T-helper 2 cell treated with Interferon-gamma antibody and Interleukin-4, amounts not matched to agents 5 μg/mL and 100 μg/mL, for 36 hours (primary cell): ENCODE measurements at regions not wholly inside any gene's neighbourhood (a gene's known extent, or its start where the extent isn't known, plus 50 kb on each side); places are given as distances from the start of the nearest gene placed in this dataset.

Source experiments
- DNase-seq: peaks from one replicate; pipeline ENCODE4 v3.0.0; 2021; ENCODE audit warnings: low spot score
- H3K27ac Mint-ChIP-seq: one replicate; pipeline ENCODE4 v1.8.0; 2021; ENCODE audit warnings: mild to moderate bottlenecking, mixed read lengths
- H3K27me3 Mint-ChIP-seq: one replicate; pipeline ENCODE4 v1.8.0; 2021; ENCODE audit warnings: low read depth, mixed read lengths
- H3K36me3 Mint-ChIP-seq: one replicate; pipeline ENCODE4 v1.8.0; 2021; ENCODE audit warnings: low read depth, mixed read lengths
- H3K4me1 Mint-ChIP-seq: one replicate; pipeline ENCODE4 v1.8.0; 2021; ENCODE audit warnings: low read depth, mixed read lengths
- H3K4me3 Mint-ChIP-seq: one replicate; pipeline ENCODE4 v1.8.0; 2022; ENCODE audit warnings: mild to moderate bottlenecking, moderate library complexity, mixed read lengths
- H3K9me3 Mint-ChIP-seq: one replicate; pipeline ENCODE4 v1.8.0; 2021; ENCODE audit warnings: mixed read lengths

- Mint-ChIP-seq H3K36me3 (no peaks in the 10 kb centered on the region), H3K27ac (no peak overlapping the region), H3K4me1 (no peaks in the 10 kb centered on the region), H3K27me3 (no peaks in the 10 kb centered on the region), H3K9me3 (no peaks in the 10 kb centered on the region), H3K4me3 (no peak overlapping the region)
- DNase-seq: no peak
These were observed 500.5 kb downstream of the BUD13 start for GRCh38 chr11:116272181-116272789.

- Mint-ChIP-seq H3K36me3 (no peaks in the 10 kb centered on the region), H3K27ac (no peak overlapping the region), H3K9me3 (no peaks in the 10 kb centered on the region), H3K4me3 (no peak overlapping the region), H3K4me1 (no peaks in the 10 kb centered on the region), H3K27me3 (no peaks in the 10 kb centered on the region)
- no peak for DNase-seq
These were observed 501.3 kb downstream of the BUD13 start for GRCh38 chr11:116271479-116271878.

- no peaks in the 10 kb centered on the region for H3K9me3 Mint-ChIP-seq
These were observed 505.6 kb downstream of the BUD13 start for GRCh38 chr11:116267146-116267545.

GRCh38 chr11:116263770-116264169, 509.0 kb downstream of the BUD13 start:
- Mint-ChIP-seq H3K9me3 (no peaks in the 10 kb centered on the region), H3K4me1 (no peaks in the 10 kb centered on the region), H3K27ac (no peak overlapping the region)

More at GRCh38 chr11:116267146-116267545, 505.6 kb downstream of the BUD13 start:
- Mint-ChIP-seq H3K27ac (no peak overlapping the region), H3K36me3 (no peaks in the 10 kb centered on the region), H3K4me3 (no peak overlapping the region), H3K27me3 (no peaks in the 10 kb centered on the region), H3K4me1 (no peaks in the 10 kb centered on the region)
- no peak for DNase-seq

GRCh38 chr11:116263019-116263418, 509.8 kb downstream of the BUD13 start:
- no peak for DNase-seq
- no peaks in the 10 kb centered on the region for H3K36me3 Mint-ChIP-seq
- no peaks in the 10 kb centered on the region for H3K27me3 Mint-ChIP-seq
- no peak overlapping the region for H3K27ac Mint-ChIP-seq
- H3K4me3 Mint-ChIP-seq: no peak overlapping the region
- no peaks in the 10 kb centered on the region for H3K9me3 Mint-ChIP-seq
- no peaks in the 10 kb centered on the region for H3K4me1 Mint-ChIP-seq

More at GRCh38 chr11:116263770-116264169, 509.0 kb downstream of the BUD13 start:
- H3K27me3 Mint-ChIP-seq: no peaks in the 10 kb centered on the region
- DNase-seq: no peak
- no peak overlapping the region for H3K4me3 Mint-ChIP-seq
- no peaks in the 10 kb centered on the region for H3K36me3 Mint-ChIP-seq

- Mint-ChIP-seq H3K36me3 (no peaks in the 10 kb centered on the region), H3K4me3 (no peak overlapping the region), H3K9me3 (no peaks in the 10 kb centered on the region), H3K27me3 (no peaks in the 10 kb centered on the region), H3K4me1 (no peaks in the 10 kb centered on the region), H3K27ac (no peak overlapping the region)
- no peak for DNase-seq
These were observed 510.4 kb downstream of the BUD13 start for GRCh38 chr11:116262370-116262769.

GRCh38 chr11:116261606-116262005, 511.2 kb downstream of the BUD13 start:
- no peak overlapping the region for H3K4me3 Mint-ChIP-seq
- no peaks in the 10 kb centered on the region for H3K27me3 Mint-ChIP-seq
- no peak for DNase-seq
- H3K27ac Mint-ChIP-seq: no peak overlapping the region
- H3K9me3 Mint-ChIP-seq: no peaks in the 10 kb centered on the region
- H3K4me1 Mint-ChIP-seq: no peaks in the 10 kb centered on the region
- H3K36me3 Mint-ChIP-seq: no peaks in the 10 kb centered on the region

- Mint-ChIP-seq H3K9me3 (no peaks in the 10 kb centered on the region), H3K27ac (no peak overlapping the region), H3K36me3 (no peaks in the 10 kb centered on the region), H3K27me3 (no peaks in the 10 kb centered on the region), H3K4me3 (no peak overlapping the region), H3K4me1 (no peaks in the 10 kb centered on the region)
- DNase-seq: no peak
These were observed 514.0 kb downstream of the BUD13 start for GRCh38 chr11:116258821-116259220.

GRCh38 chr11:116257883-116258282, 514.9 kb downstream of the BUD13 start:
- Mint-ChIP-seq H3K36me3 (no peaks in the 10 kb centered on the region), H3K4me3 (no peak overlapping the region), H3K9me3 (no peaks in the 10 kb centered on the region), H3K27ac (no peak overlapping the region), H3K27me3 (no peaks in the 10 kb centered on the region), H3K4me1 (no peaks in the 10 kb centered on the region)
- no peak for DNase-seq

GRCh38 chr11:116257092-116257491, 515.7 kb downstream of the BUD13 start:
- Mint-ChIP-seq H3K27me3 (no peaks in the 10 kb centered on the region), H3K4me1 (no peaks in the 10 kb centered on the region), H3K36me3 (no peaks in the 10 kb centered on the region), H3K4me3 (no peak overlapping the region), H3K9me3 (no peaks in the 10 kb centered on the region), H3K27ac (no peak overlapping the region)
- DNase-seq: no peak

GRCh38 chr11:116256215-116256614, 516.6 kb downstream of the BUD13 start:
- Mint-ChIP-seq H3K27me3 (no peaks in the 10 kb centered on the region), H3K4me3 (no peak overlapping the region), H3K4me1 (no peaks in the 10 kb centered on the region), H3K36me3 (no peaks in the 10 kb centered on the region), H3K9me3 (no peaks in the 10 kb centered on the region), H3K27ac (no peak overlapping the region)
- DNase-seq: no peak

GRCh38 chr11:116255321-116255953, 517.4 kb downstream of the BUD13 start:
- Mint-ChIP-seq H3K4me1 (no peaks in the 10 kb centered on the region), H3K27ac (no peak overlapping the region), H3K36me3 (no peaks in the 10 kb centered on the region), H3K9me3 (no peaks in the 10 kb centered on the region), H3K4me3 (no peak overlapping the region), H3K27me3 (no peaks in the 10 kb centered on the region)
- DNase-seq: no peak

GRCh38 chr11:116250155-116250554, 522.6 kb downstream of the BUD13 start:
- no peaks in the 10 kb centered on the region for H3K36me3 Mint-ChIP-seq
- H3K4me1 Mint-ChIP-seq: no peaks in the 10 kb centered on the region
- H3K9me3 Mint-ChIP-seq: no peaks in the 10 kb centered on the region
- no peak overlapping the region for H3K27ac Mint-ChIP-seq
- H3K4me3 Mint-ChIP-seq: no peak overlapping the region
- no peaks in the 10 kb centered on the region for H3K27me3 Mint-ChIP-seq
- no peak for DNase-seq

- Mint-ChIP-seq H3K36me3 (no peaks in the 10 kb centered on the region), H3K27me3 (no peaks in the 10 kb centered on the region), H3K9me3 (no peaks in the 10 kb centered on the region), H3K27ac (no peak overlapping the region), H3K4me3 (no peak overlapping the region), H3K4me1 (no peaks in the 10 kb centered on the region)
- DNase-seq: no peak
These were observed 523.2 kb downstream of the BUD13 start for GRCh38 chr11:116249561-116249960.

- no peaks in the 10 kb centered on the region for H3K36me3 Mint-ChIP-seq
- H3K4me1 Mint-ChIP-seq: no peaks in the 10 kb centered on the region
- H3K27me3 Mint-ChIP-seq: no peaks in the 10 kb centered on the region
- no peaks in the 10 kb centered on the region for H3K9me3 Mint-ChIP-seq
- no peak for DNase-seq
- no peak overlapping the region for H3K27ac Mint-ChIP-seq
- no peak overlapping the region for H3K4me3 Mint-ChIP-seq
These were observed 527.9 kb downstream of the BUD13 start for GRCh38 chr11:116244889-116245288.
